ENCODE measurements at regions not wholly inside any gene's neighbourhood (a gene's known extent, or its start where the extent isn't known, plus 50 kb on each side); places are given as distances from the start of the nearest gene placed in this dataset.

DNA sequence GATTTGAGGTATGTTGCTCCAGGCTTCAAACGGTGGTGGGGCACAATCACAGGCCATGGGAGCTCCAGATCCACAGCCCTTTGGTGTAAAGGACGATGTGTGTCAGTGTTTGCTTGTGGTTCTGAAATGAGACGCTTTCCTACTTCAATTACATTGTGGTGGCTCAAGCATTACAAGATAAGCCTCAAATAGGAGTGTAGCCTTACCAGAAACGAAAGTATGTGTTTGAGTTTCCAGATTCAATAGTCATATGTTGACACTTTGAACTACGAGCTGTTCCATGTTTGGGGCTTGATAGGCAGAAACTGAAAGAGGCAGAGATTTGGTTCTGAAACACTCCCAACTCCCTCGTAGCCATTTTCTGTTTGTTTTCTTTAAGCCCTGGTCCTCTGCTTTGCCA is 187.1 kb downstream of the MYLK4 start:
- DNase-seq (ENCODE audit: low read depth in 2 of 3, low spot score in 2 of 3) = no peak

DNA sequence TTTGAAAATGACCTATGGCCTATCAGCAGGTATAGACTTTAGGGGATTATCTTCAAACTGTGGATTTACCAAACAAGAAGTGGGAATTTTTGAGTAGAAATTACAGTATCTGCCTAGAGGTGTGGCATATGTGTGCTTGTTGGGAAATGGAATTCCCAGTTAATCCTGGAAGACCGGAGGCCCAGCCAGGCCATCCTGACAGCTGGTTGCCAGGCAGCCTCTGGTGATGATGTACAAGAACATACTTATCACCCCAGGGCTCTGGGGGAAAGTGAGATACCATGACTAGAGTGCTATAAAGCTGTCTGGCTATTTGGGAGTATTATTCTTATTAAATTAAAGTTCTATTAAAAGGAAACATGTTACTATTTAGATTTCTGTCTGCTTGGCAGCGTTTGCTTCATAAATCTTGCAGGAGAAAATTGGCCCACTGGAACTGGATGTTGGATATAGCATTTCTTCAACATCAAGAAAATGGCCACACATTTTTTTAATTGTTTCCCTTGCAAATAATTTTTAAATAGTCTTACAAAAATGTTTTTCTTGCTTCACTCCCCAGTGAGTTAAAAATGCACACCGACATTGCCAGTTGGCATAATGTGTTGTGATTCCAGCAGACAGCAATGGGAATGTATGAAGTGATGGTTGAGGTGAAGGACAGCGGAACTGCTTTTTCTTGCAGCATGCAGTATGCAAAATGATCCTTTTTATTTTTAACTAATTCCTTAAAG is 187.8 kb downstream of the MYLK4 start:
- DNase-seq (ENCODE audit: low read depth in 2 of 3, low spot score in 2 of 3) = no peak

DNA sequence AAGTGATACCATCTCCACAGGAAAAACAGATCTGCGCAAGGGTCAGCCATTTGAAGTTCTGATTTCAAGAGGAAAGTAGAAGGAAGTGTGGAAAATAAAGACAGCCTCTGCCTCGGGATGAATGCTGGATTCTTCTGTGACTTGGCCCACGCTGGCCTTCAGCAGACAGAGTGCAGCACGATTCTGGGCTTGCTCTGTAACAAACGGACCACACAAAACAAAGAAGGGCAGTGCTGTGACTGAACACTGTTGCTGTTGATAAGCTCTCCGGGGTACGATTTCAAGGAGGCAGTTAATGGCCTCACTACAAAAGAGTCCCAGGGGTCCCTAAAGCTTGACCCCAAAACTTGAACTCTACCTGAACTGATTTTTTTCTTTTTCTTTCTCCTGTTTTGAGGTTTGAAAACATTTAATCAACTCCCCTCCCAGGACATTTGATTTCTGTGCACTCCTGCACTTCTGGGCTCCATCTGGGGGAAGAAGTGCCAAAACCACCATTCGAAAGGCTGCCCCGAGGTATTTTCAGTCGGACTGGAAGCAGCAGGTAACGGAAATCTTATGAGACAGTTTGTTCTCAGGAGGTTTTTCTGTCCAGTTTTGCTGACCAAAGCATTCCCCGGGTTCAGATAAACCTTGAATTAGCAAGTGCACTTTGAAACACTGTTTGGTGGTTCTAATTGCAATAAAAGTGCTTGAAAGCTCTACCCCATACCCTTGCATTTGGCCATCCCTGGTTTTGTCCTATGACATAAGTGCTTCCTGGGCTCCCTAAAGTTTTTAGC is 189.6 kb downstream of the MYLK4 start:
- DNase-seq (ENCODE audit: low read depth in 2 of 3, low spot score in 2 of 3) = no peak

DNA sequence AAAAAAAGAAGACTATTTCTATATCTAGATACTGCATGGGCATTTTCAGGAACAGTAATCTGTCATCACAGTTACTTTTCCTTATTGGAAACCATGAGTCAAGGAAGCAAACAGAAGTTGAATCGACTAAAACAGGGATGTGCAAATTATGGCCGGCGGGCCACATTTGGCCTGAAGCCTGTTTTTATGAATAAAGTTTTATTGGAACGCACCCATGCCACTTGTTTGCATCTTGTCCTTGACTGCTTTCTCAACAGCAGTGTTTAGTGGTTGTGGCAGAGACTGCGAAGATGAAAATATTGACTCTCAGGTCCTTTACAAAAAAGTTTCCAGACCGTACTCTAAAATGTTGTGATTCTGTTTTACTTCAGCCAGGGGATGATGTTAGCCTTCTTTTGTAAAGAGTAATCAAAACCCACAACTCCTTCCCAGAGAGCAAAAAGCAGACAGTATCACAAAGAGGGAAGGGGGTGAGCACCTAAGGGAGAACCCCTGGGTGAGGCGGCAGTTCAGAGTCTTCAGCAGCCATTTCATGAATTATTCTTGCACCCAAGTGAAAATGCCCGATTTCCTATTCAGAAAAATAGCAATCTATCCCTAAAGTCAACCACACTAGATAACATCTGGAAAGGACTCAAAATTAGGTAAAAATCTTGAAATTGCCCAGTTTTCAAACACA is 190.4 kb downstream of the MYLK4 start:
- DNase-seq (ENCODE audit: low read depth in 2 of 3, low spot score in 2 of 3) = no peak

DNA sequence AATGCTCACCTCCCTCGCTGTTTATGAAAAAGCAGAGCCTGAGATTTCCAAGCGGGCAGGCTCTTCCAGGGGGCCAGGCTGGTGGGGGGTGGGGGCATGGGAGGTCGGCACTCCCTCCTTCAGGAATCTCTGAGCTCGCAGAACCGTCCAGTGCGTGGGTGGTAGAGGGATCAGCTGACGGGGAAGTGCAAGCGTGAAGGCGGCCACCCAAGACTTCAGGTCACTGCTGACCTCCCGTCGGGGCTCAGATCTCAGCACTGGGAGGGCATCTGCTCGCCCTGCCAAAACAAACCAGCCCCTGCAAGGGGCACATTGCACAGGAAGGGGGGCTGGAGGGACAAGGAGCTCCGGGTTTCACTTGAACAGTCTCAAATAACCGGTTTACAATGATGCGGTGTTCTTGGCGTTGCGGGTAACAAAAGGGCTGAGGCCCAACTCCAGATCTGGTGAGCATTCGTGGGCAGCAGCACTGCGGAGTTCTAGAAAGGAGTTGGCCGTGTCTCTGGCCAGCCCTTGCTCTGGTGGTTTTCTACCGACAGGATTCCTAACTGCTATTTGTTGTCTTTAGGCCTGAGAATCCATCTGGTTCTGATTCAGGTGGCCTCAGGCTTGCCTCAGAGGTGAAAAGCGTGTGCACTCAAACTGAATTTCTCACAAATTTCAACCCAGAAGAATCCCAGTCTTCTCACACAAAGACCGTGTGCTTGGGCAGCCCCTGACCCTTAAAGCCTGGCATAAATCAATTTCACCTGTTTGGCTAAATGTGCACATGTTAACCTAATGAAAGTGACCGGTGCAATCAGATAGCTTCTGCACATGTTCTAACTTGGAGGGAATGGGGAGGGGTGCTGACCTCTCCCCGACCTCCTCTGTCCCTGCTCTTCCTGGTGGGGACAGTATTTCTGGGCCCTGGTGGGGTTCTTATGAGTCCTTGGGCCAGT is 191.6 kb downstream of the MYLK4 start:
- no peak for DNase-seq (ENCODE audit: low read depth in 2 of 3, low spot score in 2 of 3)

DNA sequence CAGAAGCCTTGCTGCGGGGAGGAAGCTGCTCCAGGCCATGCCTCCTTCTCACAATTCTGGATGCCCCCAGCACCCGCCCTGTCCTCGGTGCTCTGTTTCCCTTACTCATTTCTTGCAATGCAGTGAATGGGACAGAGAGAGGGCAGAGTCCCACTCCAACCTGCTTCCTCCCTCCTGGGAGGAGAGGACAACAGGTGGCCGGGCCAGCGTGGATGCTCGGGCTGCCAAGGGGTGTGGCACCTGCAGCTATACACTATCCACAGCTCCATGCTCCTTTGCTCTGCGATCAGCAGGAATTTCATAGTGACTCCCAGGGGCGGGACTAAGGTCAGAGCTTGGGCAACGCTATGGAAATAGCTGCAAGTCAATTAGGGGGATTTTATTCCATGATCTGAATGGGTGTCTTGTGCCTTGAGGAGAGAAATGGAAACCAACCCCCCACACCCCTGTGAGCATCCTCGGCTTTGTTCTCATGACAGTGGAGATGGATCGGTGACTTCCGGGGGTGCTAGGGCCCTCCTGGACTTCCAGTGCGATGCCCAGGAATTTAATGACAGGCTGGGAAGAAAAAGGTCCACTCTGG is 192.5 kb downstream of the MYLK4 start:
- no peak for DNase-seq (ENCODE audit: low read depth in 2 of 3, low spot score in 2 of 3)

DNA sequence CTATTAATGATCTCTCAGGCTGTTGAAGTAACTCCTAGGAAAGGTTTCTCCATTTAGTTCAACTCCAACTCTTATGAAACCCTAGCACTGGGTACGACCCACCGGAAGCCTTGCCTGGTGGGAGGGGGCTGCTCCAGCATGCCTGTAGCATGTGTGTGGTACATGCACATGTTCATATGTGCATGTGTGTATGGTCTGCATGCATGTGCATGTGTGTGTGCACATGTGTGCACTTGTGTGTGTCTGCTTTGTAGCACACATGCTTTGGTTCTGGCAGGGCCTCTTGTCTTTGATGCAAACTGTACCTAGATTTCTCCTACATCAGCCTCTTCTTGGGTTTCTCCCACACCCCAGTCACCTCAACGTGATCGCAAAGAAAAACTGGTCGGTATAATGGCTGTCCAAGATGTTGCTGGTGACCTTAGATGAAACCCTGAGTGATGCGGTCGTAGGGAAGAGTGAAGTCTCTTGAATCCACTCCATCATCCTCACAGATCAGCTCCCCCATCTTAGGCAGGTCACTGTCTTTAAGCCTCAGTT is 193.5 kb downstream of the MYLK4 start:
- DNase-seq (ENCODE audit: low read depth in 2 of 3, low spot score in 2 of 3) = no peak

DNA sequence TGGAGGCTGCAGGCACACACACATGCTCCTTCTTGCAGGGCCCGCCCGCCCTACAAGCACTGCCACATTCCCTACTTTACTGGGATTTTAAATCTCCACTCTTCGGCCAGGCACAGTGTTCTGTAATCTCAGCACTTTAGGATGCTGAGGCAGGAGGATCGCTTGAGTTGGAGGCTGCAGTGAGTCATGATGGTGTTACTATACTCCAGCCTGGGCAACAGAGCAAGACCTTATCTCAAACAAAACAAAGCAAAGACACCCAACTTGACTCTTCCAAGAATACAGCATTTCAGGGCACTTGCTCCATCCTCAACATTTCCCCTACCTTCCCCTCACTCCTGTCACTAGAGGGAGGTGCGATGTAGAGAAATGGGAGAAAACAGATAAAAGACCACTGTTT is 194.0 kb downstream of the MYLK4 start:
- DNase-seq (ENCODE audit: low read depth in 2 of 3, low spot score in 2 of 3) = no peak

DNA sequence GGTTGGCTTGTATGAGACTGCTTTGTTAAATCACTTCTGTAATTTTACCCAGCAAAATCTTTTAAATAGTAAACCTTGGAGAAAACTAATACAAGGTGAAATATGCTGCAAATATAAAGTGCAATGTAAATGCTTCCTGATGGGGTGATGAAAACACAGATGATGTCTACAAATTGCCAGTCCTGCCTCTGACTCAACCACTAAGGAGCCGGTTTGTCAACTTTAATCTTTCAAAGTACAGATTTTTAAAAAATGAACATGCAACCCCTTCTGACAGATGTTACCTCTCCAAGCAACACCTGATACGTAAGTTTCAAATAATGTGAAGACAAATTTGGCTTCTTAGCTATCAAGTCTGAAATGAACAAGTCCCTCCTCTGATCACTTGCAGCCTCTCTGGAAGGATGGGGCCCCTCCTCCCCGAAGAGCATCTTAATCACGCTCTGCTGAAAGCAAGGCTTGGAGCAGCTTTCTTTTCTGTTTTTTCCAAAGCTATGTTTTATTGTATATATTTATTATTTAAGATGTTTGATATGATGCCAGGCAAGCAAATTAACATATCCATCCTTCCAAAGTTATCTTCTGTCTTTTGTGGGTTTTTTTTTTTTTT is 196.0 kb downstream of the MYLK4 start:
- no peak for DNase-seq (ENCODE audit: low read depth in 2 of 3, low spot score in 2 of 3)

DNA sequence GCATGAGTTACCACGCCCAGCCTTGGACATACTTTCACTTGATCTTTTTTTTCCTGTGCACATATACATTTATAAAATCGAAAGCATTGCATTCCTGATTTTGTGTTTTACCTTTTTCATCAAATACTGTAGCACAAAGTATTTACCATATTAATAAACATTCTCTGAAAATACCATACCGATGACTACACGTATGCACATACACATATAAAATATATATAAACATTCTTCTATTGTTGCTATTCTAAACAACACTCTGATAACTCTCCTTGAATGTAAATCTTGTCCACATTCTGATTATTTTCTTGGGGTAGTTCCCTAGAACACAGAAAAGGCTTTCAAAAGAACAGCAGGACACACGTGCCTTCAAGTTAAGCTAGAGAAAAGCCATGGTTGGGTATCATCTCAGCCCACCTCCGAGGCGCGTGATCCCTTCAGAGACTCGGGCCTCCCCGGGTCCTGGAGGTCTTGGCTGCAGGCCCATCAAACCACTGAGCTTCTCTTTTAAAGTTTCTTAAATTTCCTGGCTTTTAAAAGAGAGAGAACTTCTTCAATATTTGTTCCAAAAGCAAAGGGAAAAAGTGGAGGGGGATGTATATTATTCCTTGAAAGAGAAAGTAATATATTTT is 198.1 kb downstream of the MYLK4 start:
- no peak for DNase-seq (ENCODE audit: low read depth in 2 of 3, low spot score in 2 of 3)

DNA sequence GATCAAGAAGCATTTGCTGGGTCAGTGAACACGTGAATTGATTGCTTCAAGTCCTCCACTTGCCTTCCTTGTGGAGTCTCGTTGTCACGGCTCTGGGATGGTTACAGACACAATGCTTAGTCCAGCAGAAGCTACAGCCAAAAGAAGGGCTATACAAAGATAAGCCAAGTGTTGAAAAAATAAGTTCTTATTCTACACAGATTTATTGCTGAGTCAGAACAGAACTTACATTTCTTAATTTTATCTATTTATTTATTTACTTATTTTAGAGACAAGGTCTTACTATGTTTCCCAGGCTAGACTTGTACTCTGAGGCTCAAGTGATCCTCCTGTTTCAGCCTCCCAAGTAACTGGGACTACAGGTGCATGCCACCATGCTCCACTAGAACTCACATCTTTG is 199.0 kb downstream of the MYLK4 start:
- no peak for DNase-seq (ENCODE audit: low read depth in 2 of 3, low spot score in 2 of 3)

DNA sequence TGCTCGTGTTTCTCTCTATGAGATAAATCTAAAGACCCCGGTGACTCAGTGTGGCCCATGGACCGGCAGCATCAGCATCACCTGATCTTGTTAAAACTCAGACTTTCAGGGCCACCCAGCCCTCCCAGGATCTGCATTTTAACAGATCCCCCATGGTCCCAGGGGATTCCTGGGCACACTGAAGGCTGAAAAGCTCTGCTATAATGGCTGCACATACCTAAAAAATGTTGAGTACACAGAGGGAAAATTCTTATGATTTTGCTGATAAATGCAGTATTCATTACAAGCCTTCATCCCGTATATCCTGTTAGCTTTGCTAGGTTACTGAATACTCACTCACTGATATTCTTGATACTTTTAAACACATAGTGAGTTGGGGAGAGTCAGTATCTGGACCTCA is 200.5 kb downstream of the MYLK4 start:
- no peak for DNase-seq (ENCODE audit: low read depth in 2 of 3, low spot score in 2 of 3)

DNA sequence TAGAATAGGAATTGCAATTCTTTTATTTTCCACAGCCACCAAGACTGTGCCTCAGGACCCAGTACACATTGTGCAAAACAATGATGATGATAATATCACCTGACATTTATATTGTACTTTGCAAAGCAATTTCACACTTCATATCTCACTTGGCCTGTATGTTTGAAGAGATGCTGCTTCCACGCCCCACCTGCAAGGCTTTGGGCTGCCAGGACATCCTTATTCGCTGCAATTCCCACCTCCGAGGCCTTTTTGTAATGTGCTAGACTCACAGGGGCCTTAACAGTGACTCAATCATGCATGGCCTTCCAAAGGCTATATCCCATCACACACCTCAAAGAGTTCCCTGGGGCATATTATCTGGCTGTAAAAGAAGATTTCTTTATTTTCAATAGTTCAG is 200.9 kb downstream of the MYLK4 start:
- DNase-seq (ENCODE audit: low read depth in 2 of 3, low spot score in 2 of 3) = no peak

DNA sequence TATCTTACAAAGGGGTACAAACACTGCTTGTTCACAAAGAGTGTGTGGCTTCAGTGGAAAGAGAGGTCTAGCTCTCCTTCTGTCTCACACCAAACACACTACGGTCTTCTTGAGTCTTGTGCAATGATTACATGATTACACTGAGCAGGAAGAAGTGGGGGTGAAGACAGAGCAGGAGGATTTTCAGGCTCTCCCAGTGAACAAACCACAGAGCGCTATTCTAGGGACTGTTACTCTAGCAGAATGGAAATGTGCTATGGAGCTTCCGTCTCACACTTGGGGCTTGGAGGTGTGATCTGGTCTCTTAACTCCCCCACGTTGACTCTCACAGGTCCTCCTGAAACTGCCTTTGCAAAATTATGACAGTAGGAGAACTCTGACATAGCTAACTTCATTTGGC is 203.4 kb downstream of the MYLK4 start:
- DNase-seq (ENCODE audit: low read depth in 2 of 3, low spot score in 2 of 3) = no peak

DNA sequence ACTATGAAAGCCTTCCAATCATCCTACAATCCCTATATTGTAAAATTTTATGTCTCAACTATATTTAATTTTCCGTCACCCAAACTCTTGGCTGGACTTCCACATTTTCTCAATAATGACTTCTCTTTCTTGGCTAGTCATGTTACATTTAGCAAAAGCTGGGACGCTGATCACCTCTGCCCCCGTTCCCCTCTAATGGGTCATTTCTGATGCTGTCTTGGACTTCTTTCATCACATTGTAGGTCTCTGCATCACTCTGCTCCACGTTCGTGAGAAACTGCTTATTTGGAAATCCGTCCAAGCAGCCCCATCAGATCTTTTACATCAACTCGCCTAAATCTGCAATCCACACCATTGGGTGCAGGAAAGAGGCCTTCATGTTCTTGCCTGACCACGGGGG is 203.8 kb downstream of the MYLK4 start:
- DNase-seq (ENCODE audit: low read depth in 2 of 3, low spot score in 2 of 3) = no peak

DNA sequence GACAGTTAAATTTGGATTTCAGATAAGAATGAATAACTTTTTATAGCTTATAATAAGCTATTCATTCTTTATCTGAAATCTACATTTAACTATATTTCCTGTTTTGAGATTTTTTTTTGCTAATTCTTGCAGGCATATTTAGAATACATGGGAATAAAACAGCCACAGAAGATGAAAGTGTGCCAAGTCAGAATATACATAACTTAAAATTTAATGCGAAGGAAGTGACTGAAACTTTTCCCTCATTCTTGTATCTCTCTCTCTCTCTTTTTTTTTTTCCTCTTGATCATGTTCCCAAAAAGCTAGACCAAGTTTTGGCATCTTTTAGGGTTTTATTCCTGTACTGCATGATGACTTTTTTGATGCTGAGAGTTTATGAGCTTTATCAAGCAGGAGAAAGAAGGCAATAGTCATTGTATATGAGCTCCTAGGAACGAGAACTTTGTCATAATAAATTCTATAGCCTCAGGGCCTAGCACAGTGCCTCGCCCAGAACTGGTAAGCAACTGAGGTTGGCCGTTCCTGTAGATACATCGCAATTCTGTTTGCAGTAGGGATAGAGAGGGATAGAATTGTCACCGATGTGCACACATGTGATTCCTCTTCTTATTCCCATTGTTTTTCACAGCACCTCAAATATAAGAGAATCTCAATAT is 205.2 kb downstream of the MYLK4 start:
- DNase-seq (ENCODE audit: low read depth in 2 of 3, low spot score in 2 of 3) = no peak

DNA sequence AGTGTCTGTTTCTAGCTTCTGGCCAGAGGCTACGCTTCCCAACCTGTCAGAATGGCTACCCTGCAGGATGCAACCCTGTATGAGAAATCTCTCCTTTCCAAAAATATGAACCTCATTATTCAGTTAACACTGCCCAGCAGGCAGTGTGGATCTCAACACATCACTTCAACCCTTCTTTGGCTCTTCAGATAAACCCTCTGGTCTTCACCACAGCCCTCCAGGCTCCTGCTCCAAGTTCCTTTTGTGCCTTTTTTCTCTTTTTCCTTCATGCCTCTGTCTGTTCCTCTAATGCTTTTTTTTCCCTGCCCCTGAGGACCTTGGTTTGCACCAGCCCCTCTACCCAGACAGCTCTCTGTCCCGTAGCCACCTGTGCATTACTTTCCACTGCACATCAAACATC is 207.4 kb downstream of the MYLK4 start:
- no peak for DNase-seq (ENCODE audit: low read depth in 2 of 3, low spot score in 2 of 3)

DNA sequence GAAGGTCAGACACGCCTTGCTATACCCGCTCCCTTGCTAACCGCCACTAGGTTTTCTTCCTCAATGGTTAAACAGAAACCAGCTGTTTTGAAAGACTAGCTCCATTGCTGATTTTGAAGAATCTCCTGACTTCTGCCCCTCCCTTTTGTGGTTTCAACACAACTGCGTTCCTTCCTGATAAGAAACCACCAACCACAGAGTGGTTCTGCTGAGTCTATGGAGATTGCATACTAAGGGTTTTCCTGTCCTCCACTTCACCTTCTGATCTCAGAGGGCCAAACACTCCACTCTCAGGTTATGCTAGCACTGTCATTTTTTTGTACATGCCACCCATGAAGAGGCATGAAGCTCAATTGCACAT is 207.9 kb downstream of the MYLK4 start:
- peak in 1 of 3 experiments; percentile 9 for DNase-seq (ENCODE audit: low read depth in 2 of 3, low spot score in 2 of 3)

Measured in activated CD8-positive, alpha-beta memory T cell treated with anti-CD3 and anti-CD28 coated beads for 48 hours (primary cell).